PC-9 (cell line): ENCODE measurements at regions not wholly inside any gene's neighbourhood (a gene's known extent, or its start where the extent isn't known, plus 50 kb on each side); places are given as distances from the start of the nearest gene placed in this dataset.

Source experiments
- BruUV-seq: library from RNA; stranded (reverse); fragments of 400-500 nt; replicated peaks from 2 replicates; lab custom pipeline; 2021; lab: Mats Ljungman, UMichigan
- CTCF ChIA-PET: fragments of 300-600 bp; sonication (Branson Sonifier 250); formaldehyde crosslinking; loops from one replicate; lab custom pipeline; 2022; ENCODE audit warnings: antibody characterized with exemption; lab: Charles Lee
- POLR2A ChIA-PET: fragments of 300-600 bp; sonication (Branson Sonifier 250); formaldehyde crosslinking; loops from one replicate; lab custom pipeline; 2022; ENCODE audit warnings: antibody characterized with exemption; ENCODE audit not compliant: unreplicated experiment; lab: Charles Lee
- DNase-seq, 2 experiments: peaks; one replicate each; pipeline versions ENCODE4 v3.0.0 to v3.0.0-alpha.2; 2015 to 2022; ENCODE audit warnings: mixed read lengths in 1 of 2
- H2AFZ ChIP-seq: fragments of 200-600 bp; sonication (generic); 2 replicates; pipeline ENCODE4 v1.8.1; 2017; ENCODE audit warnings: antibody characterized with exemption
- H3F3A ChIP-seq: fragments of 200-600 bp; sonication (generic); 2 replicates; pipeline ENCODE4 v1.8.1; 2017; ENCODE audit warnings: antibody characterized with exemption, mild to moderate bottlenecking, low read depth; ENCODE audit not compliant: insufficient read depth
- H3K27ac ChIP-seq: fragments of 200-600 bp; sonication (generic); 2 replicates; pipeline ENCODE4 v1.6.1; 2016; ENCODE audit warnings: mixed run types
- H3K27me3 ChIP-seq: fragments of 200-600 bp; sonication (generic); 2 replicates; pipeline ENCODE4 v1.6.1; 2016; ENCODE audit warnings: low read depth, mixed run types; ENCODE audit not compliant: insufficient read depth
- H3K36me3 ChIP-seq: fragments of 200-600 bp; sonication (generic); 2 replicates; pipeline ENCODE4 v1.6.1; 2016; ENCODE audit warnings: low read depth, mixed run types
- H3K4me1 ChIP-seq: fragments of 200-600 bp; sonication (generic); replicated peaks from 2 replicates; pipeline ENCODE4 v1.6.1; 2016; ENCODE audit warnings: mixed run types; ENCODE audit not compliant: insufficient read depth
- H3K4me2 ChIP-seq: fragments of 200-600 bp; sonication (generic); 2 replicates; pipeline ENCODE4 v1.6.1; 2017; ENCODE audit warnings: mixed run types
- H3K4me3 ChIP-seq: fragments of 200-600 bp; sonication (generic); 2 replicates; pipeline ENCODE4 v1.6.1; 2016; ENCODE audit warnings: mixed run types
- H3K79me2 ChIP-seq: fragments of 200-600 bp; sonication (generic); 2 replicates; pipeline ENCODE4 v1.6.1; 2017; ENCODE audit warnings: low read depth, mixed run types
- H3K9me2 ChIP-seq: fragments of 200-600 bp; sonication (generic); 2 replicates; pipeline ENCODE4 v1.8.1; 2017; ENCODE audit warnings: mild to moderate bottlenecking; ENCODE audit not compliant: insufficient read depth
- H3K9me3 ChIP-seq: fragments of 200-600 bp; sonication (generic); 2 replicates; pipeline ENCODE4 v1.8.1; 2016; ENCODE audit warnings: low read depth; ENCODE audit not compliant: insufficient read depth
- H4K20me1 ChIP-seq: fragments of 200-600 bp; sonication (generic); 2 replicates; pipeline ENCODE4 v1.8.1; 2017; ENCODE audit not compliant: insufficient read depth
- EZH2 ChIP-seq: fragments of 200-600 bp; sonication (generic); IDR thresholded peaks from 2 replicates; pipeline ENCODE4 v1.8.0; 2017; ENCODE audit warnings: antibody characterized with exemption, low read depth
- intact Hi-C: fragments of 100-400 bp; cut with micrococcal nuclease; formaldehyde crosslinking; loops from one replicate; pipeline ENCODE4 v1.10.0; 2022; ENCODE audit not compliant: unreplicated experiment
- TF ChIP-seq, protein P1 (sequence below): fragments of 200-600 bp; sonication (generic); conservative IDR thresholded peaks from 2 replicates; pipeline ENCODE4 v1.6.1; 2017; ENCODE audit warnings: mixed run types, antibody characterized with exemption, mild to moderate bottlenecking, moderate library complexity

DNA sequence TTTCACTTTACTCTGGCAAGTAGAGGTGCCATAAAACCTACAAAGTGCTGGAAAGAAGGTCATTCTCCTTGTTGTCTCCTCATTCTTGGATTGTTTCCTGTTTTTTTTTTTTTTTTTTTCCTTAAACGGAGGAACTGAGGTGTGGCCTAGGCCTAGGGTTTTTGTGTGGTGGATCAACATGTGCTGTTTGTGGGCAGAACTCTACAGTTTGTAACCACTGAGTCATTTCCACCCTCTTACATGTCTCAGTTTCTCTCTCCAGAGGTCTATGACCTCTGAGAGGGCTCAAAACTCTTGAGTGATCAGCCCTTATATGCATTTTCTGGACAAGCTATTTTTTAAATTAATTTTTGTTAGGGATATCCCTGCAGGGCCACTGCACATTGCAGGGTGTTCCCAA is 296.0 kb downstream of the PPP1R3A start:
- no peak for DNase-seq
- H3K9me3 ChIP-seq, result peaks cover 10% of the 10 kb centered on the region; the same call in 1 of the 2 replicates
- TF ChIP-seq EZH2, result no peak
- TF ChIP-seq, protein P1, sequence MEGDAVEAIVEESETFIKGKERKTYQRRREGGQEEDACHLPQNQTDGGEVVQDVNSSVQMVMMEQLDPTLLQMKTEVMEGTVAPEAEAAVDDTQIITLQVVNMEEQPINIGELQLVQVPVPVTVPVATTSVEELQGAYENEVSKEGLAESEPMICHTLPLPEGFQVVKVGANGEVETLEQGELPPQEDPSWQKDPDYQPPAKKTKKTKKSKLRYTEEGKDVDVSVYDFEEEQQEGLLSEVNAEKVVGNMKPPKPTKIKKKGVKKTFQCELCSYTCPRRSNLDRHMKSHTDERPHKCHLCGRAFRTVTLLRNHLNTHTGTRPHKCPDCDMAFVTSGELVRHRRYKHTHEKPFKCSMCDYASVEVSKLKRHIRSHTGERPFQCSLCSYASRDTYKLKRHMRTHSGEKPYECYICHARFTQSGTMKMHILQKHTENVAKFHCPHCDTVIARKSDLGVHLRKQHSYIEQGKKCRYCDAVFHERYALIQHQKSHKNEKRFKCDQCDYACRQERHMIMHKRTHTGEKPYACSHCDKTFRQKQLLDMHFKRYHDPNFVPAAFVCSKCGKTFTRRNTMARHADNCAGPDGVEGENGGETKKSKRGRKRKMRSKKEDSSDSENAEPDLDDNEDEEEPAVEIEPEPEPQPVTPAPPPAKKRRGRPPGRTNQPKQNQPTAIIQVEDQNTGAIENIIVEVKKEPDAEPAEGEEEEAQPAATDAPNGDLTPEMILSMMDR, result no peak
- no TSS peak for BruUV-seq
- H3K9me2 ChIP-seq, result no peaks in the 10 kb centered on the region
- H3K79me2 ChIP-seq, result no peaks in the 10 kb centered on the region
- POLR2A ChIA-PET, result no interaction called here
- H2AFZ ChIP-seq, result no peak overlapping the region
- CTCF ChIA-PET, result no interaction called here
- no peaks in the 10 kb centered on the region for H3K4me1 ChIP-seq
- H4K20me1 ChIP-seq, result no peaks in the 10 kb centered on the region
- no peaks in the 10 kb centered on the region for H3F3A ChIP-seq
- no peaks in the 10 kb centered on the region for H3K36me3 ChIP-seq
- intact Hi-C loops, result no loop called here
- H3K27ac ChIP-seq, result no peak overlapping the region
- no peaks in the 10 kb centered on the region for H3K27me3 ChIP-seq
- H3K4me2 ChIP-seq, result no peak overlapping the region
- no peak overlapping the region for H3K4me3 ChIP-seq

DNA sequence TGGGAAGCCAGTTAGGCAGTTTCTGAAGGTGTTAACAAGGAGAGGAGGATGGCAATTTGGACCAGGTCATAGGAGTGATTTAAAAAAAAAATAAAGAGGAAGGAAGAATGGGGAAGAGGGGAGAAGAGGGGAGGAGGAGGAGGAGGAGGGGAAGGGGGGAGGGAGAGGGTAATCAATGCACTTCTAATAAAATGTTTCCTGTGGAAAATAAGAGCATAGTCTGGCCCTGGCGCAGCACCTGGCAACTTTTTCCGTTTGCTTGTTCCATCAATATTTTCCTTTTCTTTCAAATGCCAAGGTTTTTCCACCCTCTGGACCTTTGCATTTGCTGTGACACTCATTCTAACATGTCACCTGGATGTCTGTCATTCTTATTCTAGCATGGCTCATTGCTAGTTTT is 308.2 kb downstream of the PPP1R3A start:
- ChIA-PET CTCF (no interaction called here), POLR2A (no interaction called here)
- Histone ChIP-seq H3K4me3 (no peak overlapping the region), H2AFZ (no peak overlapping the region), H3K36me3 (no peaks in the 10 kb centered on the region), H3K27ac (no peak overlapping the region), H3K4me2 (no peak overlapping the region), H3K9me3 (no peaks in the 10 kb centered on the region), H4K20me1 (no peaks in the 10 kb centered on the region), H3K9me2 (no peaks in the 10 kb centered on the region), H3K79me2 (no peaks in the 10 kb centered on the region), H3K4me1 (no peaks in the 10 kb centered on the region), H3K27me3 (no peaks in the 10 kb centered on the region), H3F3A (no peaks in the 10 kb centered on the region)
- DNase-seq, result no peak
- TF ChIP-seq EZH2, result no peak
- TF ChIP-seq, protein P1, result no peak
- BruUV-seq, result no TSS peak
- intact Hi-C loops, result no loop called here

DNA sequence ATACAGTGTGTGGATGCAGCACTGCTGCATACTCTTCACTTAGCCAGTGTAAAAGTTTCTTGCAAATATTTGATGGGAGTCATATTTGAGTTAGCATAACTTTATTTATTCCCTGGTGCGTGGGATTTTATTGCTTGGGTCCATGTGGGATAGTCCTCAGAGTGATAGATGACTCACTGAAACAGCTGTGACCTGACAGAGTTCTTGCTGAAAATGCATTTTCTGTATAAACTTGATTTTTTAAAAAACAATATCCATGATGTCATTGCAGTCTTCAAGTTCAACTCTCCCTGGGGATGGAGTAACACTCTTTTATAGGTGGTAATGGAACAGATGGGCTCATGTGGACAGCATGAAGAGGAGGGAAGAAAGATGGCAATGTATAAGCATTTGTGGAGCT is 310.0 kb downstream of the PPP1R3A start:
- no peaks in the 10 kb centered on the region for H3K9me3 ChIP-seq
- ChIA-PET CTCF (no interaction called here), POLR2A (no interaction called here)
- no TSS peak for BruUV-seq
- no peak overlapping the region for H2AFZ ChIP-seq
- TF ChIP-seq EZH2, result no peak
- TF ChIP-seq, protein P1, result no peak
- no peak overlapping the region for H3K27ac ChIP-seq
- no peaks in the 10 kb centered on the region for H3K36me3 ChIP-seq
- no peaks in the 10 kb centered on the region for H3K4me1 ChIP-seq
- no peaks in the 10 kb centered on the region for H3K9me2 ChIP-seq
- intact Hi-C loops, result no loop called here
- no peak overlapping the region for H3K4me2 ChIP-seq
- no peaks in the 10 kb centered on the region for H3F3A ChIP-seq
- no peaks in the 10 kb centered on the region for H3K79me2 ChIP-seq
- DNase-seq, result no peak
- no peaks in the 10 kb centered on the region for H3K27me3 ChIP-seq
- no peaks in the 10 kb centered on the region for H4K20me1 ChIP-seq
- no peak overlapping the region for H3K4me3 ChIP-seq
